GM23338 (cell line): ENCODE measurements at regions not wholly inside any gene's neighbourhood (a gene's known extent, or its start where the extent isn't known, plus 50 kb on each side); places are given as distances from the start of the nearest gene placed in this dataset.

Experiments used
- ATAC-seq: fragments of 200-7000 bp; cut with Tn5 transposase; 3 replicates; pipeline ENCODE4 v1.9.1; 2020
- DNase-seq: peaks from one replicate; pipeline ENCODE4 v3.0.0-alpha.2; 2015; ENCODE audit warnings: low spot score
- H2AFZ ChIP-seq: fragments of 200-600 bp; sonication (generic); 2 replicates; pipeline ENCODE4 v1.8.0; 2016; ENCODE audit warnings: antibody characterized with exemption, mild to moderate bottlenecking, moderate library complexity
- H3F3A ChIP-seq: fragments of 200-600 bp; sonication (generic); replicated peaks from 2 replicates; pipeline ENCODE4 v1.8.0; 2017; ENCODE audit warnings: antibody characterized with exemption, mixed run types, low read depth
- H3K27ac ChIP-seq: fragments of 200-600 bp; sonication (generic); 2 replicates; pipeline ENCODE4 v1.6.1; 2016; ENCODE audit warnings: low read depth
- H3K27me3 ChIP-seq: fragments of 200-600 bp; sonication (generic); 2 replicates; pipeline ENCODE4 v1.8.0; 2016; ENCODE audit warnings: mild to moderate bottlenecking, mixed run types, moderate library complexity; ENCODE audit not compliant: insufficient read depth
- H3K36me3 ChIP-seq: fragments of 200-600 bp; sonication (generic); 2 replicates; pipeline ENCODE4 v1.8.0; 2016; ENCODE audit warnings: mild to moderate bottlenecking; ENCODE audit not compliant: insufficient read depth
- H3K4me1 ChIP-seq: fragments of 200-600 bp; sonication (generic); 2 replicates; pipeline ENCODE4 v1.8.0; 2016; ENCODE audit warnings: mild to moderate bottlenecking, moderate library complexity; ENCODE audit not compliant: insufficient read depth
- H3K4me2 ChIP-seq: fragments of 200-600 bp; sonication (generic); 2 replicates; pipeline ENCODE4 v1.7.1; 2017; ENCODE audit warnings: mixed run types
- H3K4me3 ChIP-seq: fragments of 200-600 bp; sonication (generic); 2 replicates; pipeline ENCODE4 v1.6.1; 2016; ENCODE audit warnings: mixed run types
- H3K79me2 ChIP-seq: fragments of 200-600 bp; sonication (generic); replicated peaks from 2 replicates; pipeline ENCODE4 v1.8.0; 2017; ENCODE audit warnings: mild to moderate bottlenecking; ENCODE audit not compliant: insufficient read depth
- H3K9me2 ChIP-seq: fragments of 200-600 bp; sonication (generic); 2 replicates; pipeline ENCODE4 v1.8.0; 2017; ENCODE audit not compliant: insufficient read depth
- H4K20me1 ChIP-seq: fragments of 200-600 bp; sonication (generic); replicated peaks from 2 replicates; pipeline ENCODE4 v1.8.0; 2017; ENCODE audit warnings: mild to moderate bottlenecking; ENCODE audit not compliant: insufficient read depth
- H3K27ac Mint-ChIP-seq: 2 replicates; pipeline ENCODE4 v1.8.0; 2020; ENCODE audit warnings: inconsistent platforms, mild to moderate bottlenecking, moderate library complexity, mixed read lengths
- H3K27me3 Mint-ChIP-seq: 3 replicates; pipeline ENCODE4 v1.8.0; 2022; ENCODE audit warnings: low read depth, mild to moderate bottlenecking, moderate library complexity, mixed read lengths, inconsistent platforms; ENCODE audit not compliant: insufficient read depth, poor library complexity
- H3K36me3 Mint-ChIP-seq: 3 replicates; pipeline ENCODE4 v1.8.0; 2021; ENCODE audit warnings: low read depth, mild to moderate bottlenecking, inconsistent platforms, moderate library complexity, mixed read lengths
- H3K4me1 Mint-ChIP-seq: 3 replicates; pipeline ENCODE4 v1.8.0; 2020; ENCODE audit warnings: mild to moderate bottlenecking, inconsistent platforms, mixed read lengths
- H3K4me3 Mint-ChIP-seq: 3 replicates; pipeline ENCODE4 v1.8.0; 2021; ENCODE audit warnings: moderate library complexity, mild to moderate bottlenecking, inconsistent platforms, mixed read lengths
- H3K9me3 Mint-ChIP-seq: 3 replicates; pipeline ENCODE4 v1.8.0; 2020; ENCODE audit warnings: moderate library complexity, mild to moderate bottlenecking, inconsistent platforms, mixed read lengths
- CREB1 ChIP-seq: fragments of 250-450 bp; sonication (Bioruptor Pico); IDR thresholded peaks from 2 replicates; pipeline ENCODE4 v1.5.0; 2020; ENCODE audit warnings: low read depth, mild to moderate bottlenecking, moderate library complexity
- ETS1 ChIP-seq: IDR thresholded peaks from 2 replicates; pipeline ENCODE4 v1.6.1; 2016; ENCODE audit warnings: antibody characterized with exemption
- EZH2 ChIP-seq: fragments of 200-600 bp; sonication (generic); IDR thresholded peaks from one replicate; pipeline ENCODE4 v1.8.0; 2017; ENCODE audit warnings: antibody characterized with exemption, mild to moderate bottlenecking, low read depth; ENCODE audit not compliant: unreplicated experiment
- EZH2phosphoT487 ChIP-seq: fragments of 200-600 bp; sonication (generic); IDR thresholded peaks from one replicate; pipeline ENCODE4 v1.8.1; 2018; ENCODE audit warnings: antibody characterized with exemption; ENCODE audit not compliant: unreplicated experiment
- JUNB ChIP-seq: IDR thresholded peaks from one replicate; pipeline ENCODE4 v1.6.1; 2016; ENCODE audit warnings: antibody characterized with exemption; ENCODE audit not compliant: unreplicated experiment
- NANOG ChIP-seq: IDR thresholded peaks from 2 replicates; pipeline ENCODE4 v1.6.1; 2016; ENCODE audit warnings: antibody characterized with exemption, borderline replicate concordance
- POLR2AphosphoS5 ChIP-seq: IDR thresholded peaks from 2 replicates; pipeline ENCODE4 v1.6.1; 2016; ENCODE audit warnings: antibody characterized with exemption, low read depth
- STAT1 ChIP-seq: IDR thresholded peaks from one replicate; pipeline ENCODE4 v1.6.1; 2016; ENCODE audit warnings: antibody characterized with exemption; ENCODE audit not compliant: unreplicated experiment
- ZNF114 ChIP-seq: fragments of 250-450 bp; sonication (Bioruptor Pico); IDR thresholded peaks from 2 replicates; pipeline ENCODE4 v1.5.0; 2020; ENCODE audit warnings: mild to moderate bottlenecking, moderate library complexity
- TF ChIP-seq, protein P1 (sequence below): fragments of 250-450 bp; sonication (Bioruptor Pico); IDR thresholded peaks from 2 replicates; pipeline ENCODE4 v1.5.0; 2020; ENCODE audit warnings: mild to moderate bottlenecking, moderate library complexity
- TF ChIP-seq, protein P2 (sequence below): IDR thresholded peaks from one replicate; pipeline ENCODE4 v1.6.1; 2018; ENCODE audit warnings: antibody characterized with exemption; ENCODE audit not compliant: unreplicated experiment
- TF ChIP-seq, protein P3 (sequence below), 2 experiments: fragments of 200-600 bp in 1 of 2; sonication (generic) in 1 of 2; conservative IDR thresholded peaks; 2 replicates each; pipeline versions ENCODE4 v1.5.1 to v1.6.1; 2016 to 2017; ENCODE audit warnings: antibody characterized with exemption in 2 of 2, low read depth in 2 of 2, mild to moderate bottlenecking in 2 of 2, moderate library complexity in 1 of 2

- TF ChIP-seq, protein P1, sequence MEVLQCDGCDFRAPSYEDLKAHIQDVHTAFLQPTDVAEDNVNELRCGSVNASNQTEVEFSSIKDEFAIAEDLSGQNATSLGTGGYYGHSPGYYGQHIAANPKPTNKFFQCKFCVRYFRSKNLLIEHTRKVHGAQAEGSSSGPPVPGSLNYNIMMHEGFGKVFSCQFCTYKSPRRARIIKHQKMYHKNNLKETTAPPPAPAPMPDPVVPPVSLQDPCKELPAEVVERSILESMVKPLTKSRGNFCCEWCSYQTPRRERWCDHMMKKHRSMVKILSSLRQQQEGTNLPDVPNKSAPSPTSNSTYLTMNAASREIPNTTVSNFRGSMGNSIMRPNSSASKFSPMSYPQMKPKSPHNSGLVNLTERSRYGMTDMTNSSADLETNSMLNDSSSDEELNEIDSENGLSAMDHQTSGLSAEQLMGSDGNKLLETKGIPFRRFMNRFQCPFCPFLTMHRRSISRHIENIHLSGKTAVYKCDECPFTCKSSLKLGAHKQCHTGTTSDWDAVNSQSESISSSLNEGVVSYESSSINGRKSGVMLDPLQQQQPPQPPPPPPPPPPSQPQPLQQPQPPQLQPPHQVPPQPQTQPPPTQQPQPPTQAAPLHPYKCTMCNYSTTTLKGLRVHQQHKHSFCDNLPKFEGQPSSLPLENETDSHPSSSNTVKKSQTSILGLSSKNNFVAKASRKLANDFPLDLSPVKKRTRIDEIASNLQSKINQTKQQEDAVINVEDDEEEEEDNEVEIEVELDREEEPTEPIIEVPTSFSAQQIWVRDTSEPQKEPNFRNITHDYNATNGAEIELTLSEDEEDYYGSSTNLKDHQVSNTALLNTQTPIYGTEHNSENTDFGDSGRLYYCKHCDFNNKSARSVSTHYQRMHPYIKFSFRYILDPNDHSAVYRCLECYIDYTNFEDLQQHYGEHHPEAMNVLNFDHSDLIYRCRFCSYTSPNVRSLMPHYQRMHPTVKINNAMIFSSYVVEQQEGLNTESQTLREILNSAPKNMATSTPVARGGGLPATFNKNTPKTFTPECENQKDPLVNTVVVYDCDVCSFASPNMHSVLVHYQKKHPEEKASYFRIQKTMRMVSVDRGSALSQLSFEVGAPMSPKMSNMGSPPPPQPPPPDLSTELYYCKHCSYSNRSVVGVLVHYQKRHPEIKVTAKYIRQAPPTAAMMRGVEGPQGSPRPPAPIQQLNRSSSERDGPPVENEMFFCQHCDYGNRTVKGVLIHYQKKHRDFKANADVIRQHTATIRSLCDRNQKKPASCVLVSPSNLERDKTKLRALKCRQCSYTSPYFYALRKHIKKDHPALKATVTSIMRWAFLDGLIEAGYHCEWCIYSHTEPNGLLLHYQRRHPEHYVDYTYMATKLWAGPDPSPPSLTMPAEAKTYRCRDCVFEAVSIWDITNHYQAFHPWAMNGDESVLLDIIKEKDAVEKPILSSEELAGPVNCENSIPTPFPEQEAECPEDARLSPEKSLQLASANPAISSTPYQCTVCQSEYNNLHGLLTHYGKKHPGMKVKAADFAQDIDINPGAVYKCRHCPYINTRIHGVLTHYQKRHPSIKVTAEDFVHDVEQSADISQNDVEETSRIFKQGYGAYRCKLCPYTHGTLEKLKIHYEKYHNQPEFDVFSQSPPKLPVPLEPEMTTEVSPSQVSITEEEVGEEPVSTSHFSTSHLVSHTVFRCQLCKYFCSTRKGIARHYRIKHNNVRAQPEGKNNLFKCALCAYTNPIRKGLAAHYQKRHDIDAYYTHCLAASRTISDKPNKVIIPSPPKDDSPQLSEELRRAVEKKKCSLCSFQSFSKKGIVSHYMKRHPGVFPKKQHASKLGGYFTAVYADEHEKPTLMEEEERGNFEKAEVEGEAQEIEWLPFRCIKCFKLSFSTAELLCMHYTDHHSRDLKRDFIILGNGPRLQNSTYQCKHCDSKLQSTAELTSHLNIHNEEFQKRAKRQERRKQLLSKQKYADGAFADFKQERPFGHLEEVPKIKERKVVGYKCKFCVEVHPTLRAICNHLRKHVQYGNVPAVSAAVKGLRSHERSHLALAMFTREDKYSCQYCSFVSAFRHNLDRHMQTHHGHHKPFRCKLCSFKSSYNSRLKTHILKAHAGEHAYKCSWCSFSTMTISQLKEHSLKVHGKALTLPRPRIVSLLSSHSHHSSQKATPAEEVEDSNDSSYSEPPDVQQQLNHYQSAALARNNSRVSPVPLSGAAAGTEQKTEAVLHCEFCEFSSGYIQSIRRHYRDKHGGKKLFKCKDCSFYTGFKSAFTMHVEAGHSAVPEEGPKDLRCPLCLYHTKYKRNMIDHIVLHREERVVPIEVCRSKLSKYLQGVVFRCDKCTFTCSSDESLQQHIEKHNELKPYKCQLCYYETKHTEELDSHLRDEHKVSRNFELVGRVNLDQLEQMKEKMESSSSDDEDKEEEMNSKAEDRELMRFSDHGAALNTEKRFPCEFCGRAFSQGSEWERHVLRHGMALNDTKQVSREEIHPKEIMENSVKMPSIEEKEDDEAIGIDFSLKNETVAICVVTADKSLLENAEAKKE (CRISPR knock-in tag) = no peak
These were observed 440.7 kb upstream of the ARHGEF26 start (continued) for GRCh38 chr3:153680526-153680925.

DNA sequence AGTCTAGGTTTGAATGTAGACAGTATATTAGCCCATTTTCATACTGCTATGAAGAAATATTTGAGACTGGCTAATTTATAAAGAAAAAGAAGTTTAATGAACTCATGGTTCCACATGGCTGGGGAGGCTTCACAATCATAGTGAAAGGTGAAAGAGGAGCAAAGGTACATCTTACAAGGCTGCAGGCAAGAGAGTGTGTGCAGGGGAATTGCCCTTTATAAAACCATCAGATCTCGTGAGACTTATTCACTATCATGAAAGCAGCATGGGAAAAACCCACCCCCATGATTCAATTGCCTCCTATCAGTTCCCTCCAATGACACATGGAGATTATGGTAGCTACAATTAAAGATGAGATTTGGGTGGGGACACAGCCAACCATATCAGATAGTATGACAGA, 440.1 kb upstream of the ARHGEF26 start:
- no peak overlapping the region for H2AFZ ChIP-seq
- no peaks in the 10 kb centered on the region for H3K79me2 ChIP-seq
- no peak overlapping the region for H3K4me2 ChIP-seq
- ATAC-seq = no peak
- H3K9me2 ChIP-seq = no peaks in the 10 kb centered on the region
- H3K27ac ChIP-seq = no peak overlapping the region
- H3K27me3 ChIP-seq = no peaks in the 10 kb centered on the region
- no peak overlapping the region for H3K4me3 Mint-ChIP-seq
- no peaks in the 10 kb centered on the region for H3K4me1 Mint-ChIP-seq
- no peaks in the 10 kb centered on the region for H3K36me3 ChIP-seq
- no peaks in the 10 kb centered on the region for H3K9me3 Mint-ChIP-seq
- peaks cover 4% of the 10 kb centered on the region for H3K27me3 Mint-ChIP-seq
- H3K36me3 Mint-ChIP-seq = no peaks in the 10 kb centered on the region
- no peaks in the 10 kb centered on the region for H4K20me1 ChIP-seq
- DNase-seq = no peak
- H3F3A ChIP-seq = no peaks in the 10 kb centered on the region
- H3K4me1 ChIP-seq = no peaks in the 10 kb centered on the region
- H3K4me3 ChIP-seq = no peak overlapping the region
- no peak overlapping the region for H3K27ac Mint-ChIP-seq
- TF ChIP-seq CREB1 (CRISPR knock-in tag) = no peak
- TF ChIP-seq JUNB = no peak
- TF ChIP-seq POLR2AphosphoS5 = no peak
- no peak for TF ChIP-seq ETS1
- TF ChIP-seq, protein P2, sequence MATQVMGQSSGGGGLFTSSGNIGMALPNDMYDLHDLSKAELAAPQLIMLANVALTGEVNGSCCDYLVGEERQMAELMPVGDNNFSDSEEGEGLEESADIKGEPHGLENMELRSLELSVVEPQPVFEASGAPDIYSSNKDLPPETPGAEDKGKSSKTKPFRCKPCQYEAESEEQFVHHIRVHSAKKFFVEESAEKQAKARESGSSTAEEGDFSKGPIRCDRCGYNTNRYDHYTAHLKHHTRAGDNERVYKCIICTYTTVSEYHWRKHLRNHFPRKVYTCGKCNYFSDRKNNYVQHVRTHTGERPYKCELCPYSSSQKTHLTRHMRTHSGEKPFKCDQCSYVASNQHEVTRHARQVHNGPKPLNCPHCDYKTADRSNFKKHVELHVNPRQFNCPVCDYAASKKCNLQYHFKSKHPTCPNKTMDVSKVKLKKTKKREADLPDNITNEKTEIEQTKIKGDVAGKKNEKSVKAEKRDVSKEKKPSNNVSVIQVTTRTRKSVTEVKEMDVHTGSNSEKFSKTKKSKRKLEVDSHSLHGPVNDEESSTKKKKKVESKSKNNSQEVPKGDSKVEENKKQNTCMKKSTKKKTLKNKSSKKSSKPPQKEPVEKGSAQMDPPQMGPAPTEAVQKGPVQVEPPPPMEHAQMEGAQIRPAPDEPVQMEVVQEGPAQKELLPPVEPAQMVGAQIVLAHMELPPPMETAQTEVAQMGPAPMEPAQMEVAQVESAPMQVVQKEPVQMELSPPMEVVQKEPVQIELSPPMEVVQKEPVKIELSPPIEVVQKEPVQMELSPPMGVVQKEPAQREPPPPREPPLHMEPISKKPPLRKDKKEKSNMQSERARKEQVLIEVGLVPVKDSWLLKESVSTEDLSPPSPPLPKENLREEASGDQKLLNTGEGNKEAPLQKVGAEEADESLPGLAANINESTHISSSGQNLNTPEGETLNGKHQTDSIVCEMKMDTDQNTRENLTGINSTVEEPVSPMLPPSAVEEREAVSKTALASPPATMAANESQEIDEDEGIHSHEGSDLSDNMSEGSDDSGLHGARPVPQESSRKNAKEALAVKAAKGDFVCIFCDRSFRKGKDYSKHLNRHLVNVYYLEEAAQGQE = no peak
- TF ChIP-seq NANOG = no peak
- TF ChIP-seq EZH2 = no peak
- no peak for TF ChIP-seq STAT1
- TF ChIP-seq, protein P3, sequence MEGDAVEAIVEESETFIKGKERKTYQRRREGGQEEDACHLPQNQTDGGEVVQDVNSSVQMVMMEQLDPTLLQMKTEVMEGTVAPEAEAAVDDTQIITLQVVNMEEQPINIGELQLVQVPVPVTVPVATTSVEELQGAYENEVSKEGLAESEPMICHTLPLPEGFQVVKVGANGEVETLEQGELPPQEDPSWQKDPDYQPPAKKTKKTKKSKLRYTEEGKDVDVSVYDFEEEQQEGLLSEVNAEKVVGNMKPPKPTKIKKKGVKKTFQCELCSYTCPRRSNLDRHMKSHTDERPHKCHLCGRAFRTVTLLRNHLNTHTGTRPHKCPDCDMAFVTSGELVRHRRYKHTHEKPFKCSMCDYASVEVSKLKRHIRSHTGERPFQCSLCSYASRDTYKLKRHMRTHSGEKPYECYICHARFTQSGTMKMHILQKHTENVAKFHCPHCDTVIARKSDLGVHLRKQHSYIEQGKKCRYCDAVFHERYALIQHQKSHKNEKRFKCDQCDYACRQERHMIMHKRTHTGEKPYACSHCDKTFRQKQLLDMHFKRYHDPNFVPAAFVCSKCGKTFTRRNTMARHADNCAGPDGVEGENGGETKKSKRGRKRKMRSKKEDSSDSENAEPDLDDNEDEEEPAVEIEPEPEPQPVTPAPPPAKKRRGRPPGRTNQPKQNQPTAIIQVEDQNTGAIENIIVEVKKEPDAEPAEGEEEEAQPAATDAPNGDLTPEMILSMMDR (conservative IDR thresholded peaks at IDR 0.05; ENCODE audit: low read depth in 2 of 2) = no peak
- TF ChIP-seq EZH2phosphoT487 = no peak
- no peak for TF ChIP-seq ZNF114 (CRISPR knock-in tag)
